Body of pancreas (tissue), 4 donors: ENCODE measurements at regions not wholly inside any gene's neighbourhood (a gene's known extent, or its start where the extent isn't known, plus 50 kb on each side); places are given as distances from the start of the nearest gene placed in this dataset.

Source experiments
- ATAC-seq: fragments of 150-250 bp; one replicate; pipeline ENCODE4 v1.9.1; 2016
- DNase-seq, 4 donors: peaks; one replicate each; pipeline ENCODE4 v3.0.0-alpha.2; 2019
- H3K27ac ChIP-seq, 4 donors: fragments of 200-600 bp; sonication (generic); 1 replicate in 3 of 4; 2 replicates in 1 of 4; pipeline versions ENCODE4 v1.5.1 to v1.6.1; 2016 to 2019; ENCODE audit warnings: mild to moderate bottlenecking in 1 of 4, mixed read lengths in 1 of 4, moderate library complexity in 1 of 4
- H3K27me3 ChIP-seq, 2 donors: fragments of 200-600 bp; sonication (generic); one replicate each; pipeline ENCODE4 v1.6.0; 2016; ENCODE audit warnings: mild to moderate bottlenecking in 1 of 2
- H3K36me3 ChIP-seq, 2 donors: fragments of 200-600 bp; sonication (generic); replicated peaks in 1 of 2; 2 replicates each; pipeline ENCODE4 v1.5.1; 2016; ENCODE audit warnings: low read depth in 2 of 2; ENCODE audit not compliant: insufficient read depth in 1 of 2
- H3K4me1 ChIP-seq: fragments of 200-600 bp; sonication (generic); one replicate; pipeline ENCODE4 v1.6.0; 2016
- H3K4me3 ChIP-seq, 2 donors: fragments of 200-600 bp; sonication (generic); 1 replicate in 1 of 2; 2 replicates in 1 of 2; pipeline ENCODE4 v1.5.1; 2016 to 2019
- H3K9me3 ChIP-seq, 3 donors: fragments of 200-600 bp; sonication (generic); 1 replicate in 2 of 3; 2 replicates in 1 of 3; pipeline ENCODE4 v1.5.1; 2016
- CTCF ChIP-seq, 7 experiments: fragments of 450-650 bp in 4 of 7; fragments of 200-600 bp in 3 of 7; sonication (generic) in 3 of 7; IDR thresholded peaks; one replicate each; pipeline ENCODE4 v1.5.1; 2016 to 2019; ENCODE audit warnings: antibody characterized with exemption in 7 of 7
- POLR2A ChIP-seq, 3 donors: fragments of 450-650 bp; IDR thresholded peaks; one replicate each; pipeline ENCODE4 v1.6.1; 2016; ENCODE audit warnings: antibody characterized with exemption in 3 of 3, mild to moderate bottlenecking in 2 of 3
- WGBS, 2 donors: methylation state at CpG; one replicate each; pipeline ENCODE4 v1.1.5; 2017; 5-methylcytosine and 5-hydroxymethylcytosine counted together
- intact Hi-C: fragments of 100-400 bp; cut with DNase I; formaldehyde crosslinking; loops from one replicate; pipeline ENCODE4 v1.15.1; 2023

- 0% methylated on average over 1 of the region's 1 CpG for whole genome bisulfite sequencing, 2 donors
- no peak for DNase-seq
- H3K27ac ChIP-seq, result no peak overlapping the region
- H3K4me1 ChIP-seq, result peaks cover 8% of the 10 kb centered on the region
- no peaks in the 10 kb centered on the region for H3K27me3 ChIP-seq
- H3K36me3 ChIP-seq, result no peaks in the 10 kb centered on the region
- H3K4me3 ChIP-seq, result no peak overlapping the region
- H3K9me3 ChIP-seq, result no peaks in the 10 kb centered on the region
- intact Hi-C loops, result no loop called here
- TF ChIP-seq CTCF (IDR thresholded peaks at IDR 0.05) (no peak), POLR2A (IDR thresholded peaks at IDR 0.05) (no peak)
- ATAC-seq, result no peak
Observed at GRCh38 chr4:159902648-159903047, 799.8 kb downstream of the RAPGEF2 start.

- Histone ChIP-seq H3K27ac (no peak overlapping the region), H3K4me1 (peaks cover 8% of the 10 kb centered on the region), H3K9me3 (no peaks in the 10 kb centered on the region), H3K4me3 (no peak overlapping the region), H3K36me3 (no peaks in the 10 kb centered on the region), H3K27me3 (no peaks in the 10 kb centered on the region)
- TF ChIP-seq CTCF (IDR thresholded peaks at IDR 0.05) (no peak), POLR2A (IDR thresholded peaks at IDR 0.05) (no peak)
- intact Hi-C loops, result no loop called here
- DNase-seq (no peak), ATAC-seq (no peak)
- WGBS, 2 donors, result 67 to 72% methylated on average over 2 of the region's 2 CpGs
Observed at GRCh38 chr4:159904906-159905305, 802.0 kb downstream of the RAPGEF2 start.

GRCh38 chr4:159906051-159906450 lies 803.2 kb downstream of the RAPGEF2 start:
- Histone ChIP-seq H3K36me3 (no peaks in the 10 kb centered on the region), H3K27me3 (no peaks in the 10 kb centered on the region), H3K9me3 (no peaks in the 10 kb centered on the region), H3K27ac (no peak overlapping the region), H3K4me1 (peaks cover 8% of the 10 kb centered on the region), H3K4me3 (no peak overlapping the region)
- no peak for DNase-seq
- no peak for ATAC-seq
- intact Hi-C loops, result no loop called here
- TF ChIP-seq CTCF (IDR thresholded peaks at IDR 0.05) (no peak), POLR2A (IDR thresholded peaks at IDR 0.05) (no peak)

- no peak overlapping the region for H3K27ac ChIP-seq
- DNase-seq (no peak), ATAC-seq (no peak)
- no peaks in the 10 kb centered on the region for H3K27me3 ChIP-seq
- no peak overlapping the region for H3K4me3 ChIP-seq
- no peaks in the 10 kb centered on the region for H3K36me3 ChIP-seq
- peaks cover 5% of the 10 kb centered on the region for H3K4me1 ChIP-seq
- no peaks in the 10 kb centered on the region for H3K9me3 ChIP-seq
- intact Hi-C loops, result no loop called here
- no peak for TF ChIP-seq POLR2A (IDR thresholded peaks at IDR 0.05)
- no peak for TF ChIP-seq CTCF (IDR thresholded peaks at IDR 0.05)
Observed at GRCh38 chr4:159906517-159906916, 803.6 kb downstream of the RAPGEF2 start.

- no peak for TF ChIP-seq POLR2A (IDR thresholded peaks at IDR 0.05)
- no peak for TF ChIP-seq CTCF (IDR thresholded peaks at IDR 0.05)
- intact Hi-C loops, result no loop called here
- no peak for ATAC-seq
Observed at GRCh38 chr4:159910721-159911120, 807.8 kb downstream of the RAPGEF2 start.

More at GRCh38 chr4:159910721-159911120, 807.8 kb downstream of the RAPGEF2 start:
- no peak overlapping the region for H3K27ac ChIP-seq
- no peaks in the 10 kb centered on the region for H3K9me3 ChIP-seq
- H3K36me3 ChIP-seq, result no peaks in the 10 kb centered on the region
- no peaks in the 10 kb centered on the region for H3K4me1 ChIP-seq
- H3K27me3 ChIP-seq, result no peaks in the 10 kb centered on the region
- no peak overlapping the region for H3K4me3 ChIP-seq
- WGBS, 2 donors, result 76 to 81% methylated on average over 3 of the region's 3 CpGs
- no peak for DNase-seq
